Lower leg skin (tissue), 4 donors: ENCODE measurements at regions not wholly inside any gene's neighbourhood (a gene's known extent, or its start where the extent isn't known, plus 50 kb on each side); places are given as distances from the start of the nearest gene placed in this dataset.

Experiments
- DNase-seq, 2 donors: peaks; one replicate each; pipeline ENCODE4 v3.0.0-alpha.2; 2019; ENCODE audit warnings: low spot score in 2 of 2
- H3K4me3 ChIP-seq: fragments of 200-600 bp; sonication (generic); 2 replicates; pipeline ENCODE4 v1.5.1; 2017; ENCODE audit warnings: mild to moderate bottlenecking, low read depth; ENCODE audit not compliant: poor library complexity, severe bottlenecking
- POLR2A ChIP-seq, 2 donors: fragments of 450-650 bp; IDR thresholded peaks; one replicate each; pipeline ENCODE4 v1.6.1; 2016 to 2017; ENCODE audit warnings: antibody characterized with exemption in 2 of 2, mild to moderate bottlenecking in 1 of 2, moderate library complexity in 1 of 2
- WGBS, 2 donors: methylation state at CpG; one replicate each; pipeline ENCODE4 v1.1.5; 2018; 5-methylcytosine and 5-hydroxymethylcytosine counted together
- intact Hi-C: fragments of 100-400 bp; cut with DNase I; formaldehyde crosslinking; loops from one replicate; pipeline ENCODE4 v1.15.0; 2023; ENCODE audit warnings: low total_unique reads
- TF ChIP-seq, protein P1 (sequence below), 3 donors: fragments of 450-650 bp; IDR thresholded peaks; one replicate each; pipeline ENCODE4 v1.5.1; 2016; ENCODE audit warnings: antibody characterized with exemption in 3 of 3, mild to moderate bottlenecking in 3 of 3, moderate library complexity in 2 of 3

DNA sequence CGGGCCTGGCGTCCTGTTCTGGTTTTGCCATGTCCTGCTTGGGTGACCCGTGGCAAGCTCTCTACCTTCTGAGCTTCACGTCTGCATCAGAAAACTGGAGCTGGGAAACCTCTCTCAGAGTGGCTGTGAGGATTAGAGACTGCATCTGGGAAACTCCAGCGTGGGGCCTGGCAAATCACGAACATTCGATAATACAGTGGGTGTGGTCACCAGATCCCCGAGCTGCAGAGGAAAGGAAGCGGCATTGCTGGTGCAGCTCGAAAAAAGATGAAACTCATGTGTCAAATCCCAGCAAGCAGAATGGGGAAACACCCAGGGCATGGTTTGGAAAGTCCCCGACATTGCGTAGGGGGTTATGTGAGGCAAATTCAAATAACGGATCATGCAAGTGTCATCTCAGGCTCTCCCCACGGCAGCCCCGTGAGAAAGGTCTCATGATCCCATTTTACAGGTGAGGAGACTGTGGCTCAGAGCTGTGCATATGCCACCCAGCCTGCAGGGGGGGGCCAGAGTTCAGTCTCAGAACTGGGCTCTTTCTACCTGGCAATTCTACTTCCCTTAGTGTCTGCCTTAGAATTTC, 98.1 kb upstream of the VRK1 start:
- H3K4me3 ChIP-seq: no peak overlapping the region
- DNase-seq: no peak
- TF ChIP-seq, protein P1, sequence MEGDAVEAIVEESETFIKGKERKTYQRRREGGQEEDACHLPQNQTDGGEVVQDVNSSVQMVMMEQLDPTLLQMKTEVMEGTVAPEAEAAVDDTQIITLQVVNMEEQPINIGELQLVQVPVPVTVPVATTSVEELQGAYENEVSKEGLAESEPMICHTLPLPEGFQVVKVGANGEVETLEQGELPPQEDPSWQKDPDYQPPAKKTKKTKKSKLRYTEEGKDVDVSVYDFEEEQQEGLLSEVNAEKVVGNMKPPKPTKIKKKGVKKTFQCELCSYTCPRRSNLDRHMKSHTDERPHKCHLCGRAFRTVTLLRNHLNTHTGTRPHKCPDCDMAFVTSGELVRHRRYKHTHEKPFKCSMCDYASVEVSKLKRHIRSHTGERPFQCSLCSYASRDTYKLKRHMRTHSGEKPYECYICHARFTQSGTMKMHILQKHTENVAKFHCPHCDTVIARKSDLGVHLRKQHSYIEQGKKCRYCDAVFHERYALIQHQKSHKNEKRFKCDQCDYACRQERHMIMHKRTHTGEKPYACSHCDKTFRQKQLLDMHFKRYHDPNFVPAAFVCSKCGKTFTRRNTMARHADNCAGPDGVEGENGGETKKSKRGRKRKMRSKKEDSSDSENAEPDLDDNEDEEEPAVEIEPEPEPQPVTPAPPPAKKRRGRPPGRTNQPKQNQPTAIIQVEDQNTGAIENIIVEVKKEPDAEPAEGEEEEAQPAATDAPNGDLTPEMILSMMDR (IDR thresholded peaks at IDR 0.05): no peak
- 75 to 76% methylated on average over 15 of the region's 15 CpGs for WGBS, 2 donors
- intact Hi-C loops: loop anchor here (5.0 kb wide), 1 partner anchor 418 kb away; no protein-coding TSS in a partner anchor

DNA sequence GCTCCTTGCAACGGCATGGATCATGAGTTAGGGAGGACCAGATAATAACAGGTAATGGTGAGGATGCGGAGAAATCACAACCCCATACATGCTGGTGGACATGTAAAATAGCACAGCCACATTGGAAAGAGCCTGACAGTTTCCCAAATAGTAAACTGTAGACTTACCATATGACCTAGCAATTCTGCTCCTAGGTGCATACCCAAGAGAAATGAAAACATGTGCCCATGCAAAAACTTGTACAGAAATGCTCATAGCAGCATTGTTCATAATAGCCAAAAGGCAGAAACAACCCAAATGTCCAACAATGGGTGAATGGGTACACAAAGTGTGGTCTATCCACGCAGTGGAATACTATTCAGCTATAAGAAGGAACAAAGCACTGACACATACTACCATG, 97.5 kb upstream of the VRK1 start:
- WGBS, 2 donors: 93 to 96% methylated on average over 3 of the region's 3 CpGs
- H3K4me3 ChIP-seq: no peak overlapping the region
- no peak for DNase-seq
- TF ChIP-seq, protein P1 (IDR thresholded peaks at IDR 0.05): no peak
- no peak for TF ChIP-seq POLR2A (IDR thresholded peaks at IDR 0.05)
- intact Hi-C loops: loop anchor here (5.0 kb wide), 1 partner anchor 418 kb away; no protein-coding TSS in a partner anchor

DNA sequence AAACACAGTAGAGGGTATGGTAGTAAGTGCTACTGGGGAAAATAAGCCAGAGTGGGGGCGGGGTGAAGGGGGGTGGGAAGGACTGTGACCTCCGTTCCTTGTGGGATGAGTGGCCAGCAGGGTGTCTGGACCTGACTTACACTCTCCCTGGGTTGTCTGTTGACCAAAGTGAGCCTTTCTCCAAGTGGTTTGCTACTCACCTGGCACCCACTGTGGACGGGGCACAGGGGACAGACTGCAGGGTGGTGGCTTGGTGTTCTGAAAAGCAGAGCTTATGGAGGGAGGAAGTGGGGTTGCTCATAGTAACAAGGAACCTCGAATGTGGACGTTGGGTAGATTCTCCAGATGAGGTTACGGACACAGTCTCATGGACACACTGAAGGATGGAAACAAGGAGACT, 94.4 kb upstream of the VRK1 start:
- no peak for DNase-seq
- no peak overlapping the region for H3K4me3 ChIP-seq
- TF ChIP-seq, protein P1 (IDR thresholded peaks at IDR 0.05): no peak
- no peak for TF ChIP-seq POLR2A (IDR thresholded peaks at IDR 0.05)
- WGBS, 2 donors: 75 to 80% methylated on average over 6 of the region's 6 CpGs
- intact Hi-C loops: no loop called here

DNA sequence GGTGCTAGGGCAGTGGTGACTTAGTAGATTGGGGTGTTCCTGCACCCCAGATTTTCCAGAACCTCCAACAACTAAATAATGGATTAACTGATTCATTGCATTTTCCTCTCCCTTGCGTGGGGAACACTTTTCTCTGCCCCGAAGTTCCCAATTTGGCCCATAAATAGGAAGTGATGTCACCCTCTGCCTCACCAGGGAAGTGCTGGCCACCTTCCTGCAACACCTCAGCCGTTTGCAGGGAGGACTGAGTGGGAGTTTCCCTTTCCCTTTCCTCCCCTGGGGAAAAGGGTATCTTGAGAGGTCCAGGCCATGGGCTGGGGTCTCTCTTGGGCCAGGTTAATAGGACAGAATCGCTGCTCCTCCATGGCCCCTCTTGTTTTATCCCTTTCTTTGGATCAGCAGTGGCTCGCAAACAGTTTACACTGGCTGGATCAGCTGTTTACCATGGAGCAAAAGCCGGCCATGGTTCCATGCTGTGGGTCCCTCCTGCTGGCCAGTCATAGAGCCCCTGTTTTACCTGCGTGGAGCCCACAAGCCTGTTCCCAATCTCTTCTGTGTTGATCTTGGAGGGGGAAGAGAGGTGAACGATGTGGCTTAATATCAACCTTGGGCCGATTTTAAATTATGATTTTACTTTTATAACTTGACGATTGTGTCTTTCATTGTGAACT, 91.6 kb upstream of the VRK1 start:
- H3K4me3 ChIP-seq: no peak overlapping the region
- TF ChIP-seq POLR2A (IDR thresholded peaks at IDR 0.05): no peak
- intact Hi-C loops: no loop called here
- no peak for DNase-seq
- 62 to 66% methylated on average over 10 of the region's 10 CpGs for WGBS, 2 donors

DNA sequence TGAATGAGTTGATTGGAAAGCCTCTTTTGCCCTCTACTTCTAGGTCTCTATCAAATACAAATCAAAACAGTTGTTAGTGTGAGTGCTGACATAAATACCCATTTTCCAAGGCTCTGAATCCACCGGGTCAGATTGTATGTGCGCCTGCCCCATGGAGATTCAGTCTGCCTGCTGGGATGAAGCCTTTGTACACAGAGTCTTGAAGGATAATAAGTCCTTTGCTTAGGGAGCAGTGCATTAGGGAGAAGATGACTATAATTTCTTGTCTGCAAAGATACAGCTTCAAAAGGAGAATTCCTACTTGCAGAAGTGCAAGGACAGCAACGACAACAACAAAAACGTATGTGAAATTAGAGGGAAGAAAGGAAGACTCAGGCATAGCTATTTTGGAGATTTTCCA, 90.3 kb upstream of the VRK1 start:
- 54 to 65% methylated on average over 4 of the region's 4 CpGs for WGBS, 2 donors
- TF ChIP-seq, protein P1 (IDR thresholded peaks at IDR 0.05): no peak
- no peak for TF ChIP-seq POLR2A (IDR thresholded peaks at IDR 0.05)
- no peak overlapping the region for H3K4me3 ChIP-seq
- no peak for DNase-seq
- intact Hi-C loops: no loop called here

DNA sequence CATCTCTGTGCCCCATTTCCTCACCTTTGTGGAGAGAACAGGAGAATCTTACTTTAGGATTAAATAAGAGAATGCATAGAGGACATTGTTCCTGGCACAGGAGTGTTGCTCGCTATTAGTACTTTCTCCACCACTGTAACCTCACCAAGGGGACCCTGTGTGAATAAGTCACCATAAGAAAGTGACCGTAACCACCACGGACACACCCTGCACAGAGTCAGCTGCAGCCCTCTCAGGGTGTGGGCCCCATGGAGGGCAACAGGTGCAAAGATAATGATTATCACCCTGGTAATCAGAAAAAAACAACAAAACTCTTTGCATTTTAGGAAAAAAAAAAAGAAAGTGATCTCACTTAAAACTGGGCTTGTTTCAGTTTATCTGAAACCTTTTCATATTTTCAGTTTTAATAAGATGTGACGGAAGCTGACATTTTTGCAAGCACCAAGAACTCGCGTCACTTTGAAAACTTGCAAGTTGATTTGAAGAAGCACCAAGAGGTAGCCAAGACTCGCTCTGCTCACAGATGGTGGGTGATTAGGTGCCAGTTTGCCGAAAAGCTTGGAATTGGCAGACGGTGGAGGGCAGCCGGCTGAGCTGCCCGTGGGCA, 87.0 kb upstream of the VRK1 start:
- WGBS, 2 donors: 84 to 87% methylated on average over 11 of the region's 11 CpGs
- no peak for TF ChIP-seq POLR2A (IDR thresholded peaks at IDR 0.05)
- TF ChIP-seq, protein P1 (IDR thresholded peaks at IDR 0.05): no peak
- intact Hi-C loops: no loop called here
- no peak for DNase-seq
- H3K4me3 ChIP-seq: no peak overlapping the region
